H1 (cell line): ENCODE measurements at regions not wholly inside any gene's neighbourhood (a gene's known extent, or its start where the extent isn't known, plus 50 kb on each side); places are given as distances from the start of the nearest gene placed in this dataset.

Experiments used
- TF ChIP-seq, protein P1 (sequence below): fragments of 300-600 bp; sonication (generic); IDR thresholded peaks from 2 replicates; pipeline ENCODE4 v1.7.1; 2012; ENCODE audit warnings: low read length, moderate library complexity, mild to moderate bottlenecking, inconsistent platforms; ENCODE audit not compliant: insufficient replicate concordance

DNA sequence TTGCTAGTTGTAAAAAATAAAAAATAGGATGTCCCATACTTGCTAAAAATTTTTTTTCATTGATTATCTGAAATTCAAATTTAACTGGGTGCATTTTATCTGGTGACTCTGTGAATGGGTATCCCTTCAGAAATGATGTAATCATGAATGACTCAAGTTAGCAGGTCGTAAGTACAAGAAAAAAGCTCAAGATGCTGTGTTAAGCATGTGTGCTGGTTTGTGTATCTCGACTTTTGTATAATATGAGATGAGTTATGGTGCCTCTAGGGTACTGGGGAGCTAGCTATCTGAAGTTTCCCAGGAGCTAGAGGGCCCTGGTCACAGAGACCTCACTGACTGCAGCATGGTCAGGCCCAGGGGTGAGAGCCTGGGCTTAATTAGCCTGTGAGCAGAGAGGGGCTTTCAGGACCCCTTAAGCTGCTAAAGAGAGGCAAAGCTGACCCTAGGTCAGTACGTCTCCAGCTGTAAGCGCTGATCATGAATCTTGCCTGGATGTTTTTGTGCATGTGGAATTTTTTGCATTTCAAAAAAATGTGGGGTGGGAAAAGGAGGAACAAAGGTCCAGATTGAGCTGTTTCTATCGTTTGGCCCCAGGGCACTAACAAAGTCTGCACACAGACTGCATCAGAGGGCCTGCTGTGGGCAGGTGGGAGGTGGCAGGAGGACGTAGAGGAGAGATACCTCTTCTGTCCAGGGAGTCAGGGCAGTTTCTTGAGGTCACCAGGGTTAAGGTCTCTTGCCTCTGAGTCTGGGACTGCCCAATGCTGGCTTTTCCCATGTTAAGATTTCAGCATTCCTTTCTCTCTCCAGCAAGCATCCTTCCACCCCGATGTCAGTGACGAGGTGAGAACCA is 233.2 kb upstream of the TPM1 start (continued):
- TF ChIP-seq, protein P1, sequence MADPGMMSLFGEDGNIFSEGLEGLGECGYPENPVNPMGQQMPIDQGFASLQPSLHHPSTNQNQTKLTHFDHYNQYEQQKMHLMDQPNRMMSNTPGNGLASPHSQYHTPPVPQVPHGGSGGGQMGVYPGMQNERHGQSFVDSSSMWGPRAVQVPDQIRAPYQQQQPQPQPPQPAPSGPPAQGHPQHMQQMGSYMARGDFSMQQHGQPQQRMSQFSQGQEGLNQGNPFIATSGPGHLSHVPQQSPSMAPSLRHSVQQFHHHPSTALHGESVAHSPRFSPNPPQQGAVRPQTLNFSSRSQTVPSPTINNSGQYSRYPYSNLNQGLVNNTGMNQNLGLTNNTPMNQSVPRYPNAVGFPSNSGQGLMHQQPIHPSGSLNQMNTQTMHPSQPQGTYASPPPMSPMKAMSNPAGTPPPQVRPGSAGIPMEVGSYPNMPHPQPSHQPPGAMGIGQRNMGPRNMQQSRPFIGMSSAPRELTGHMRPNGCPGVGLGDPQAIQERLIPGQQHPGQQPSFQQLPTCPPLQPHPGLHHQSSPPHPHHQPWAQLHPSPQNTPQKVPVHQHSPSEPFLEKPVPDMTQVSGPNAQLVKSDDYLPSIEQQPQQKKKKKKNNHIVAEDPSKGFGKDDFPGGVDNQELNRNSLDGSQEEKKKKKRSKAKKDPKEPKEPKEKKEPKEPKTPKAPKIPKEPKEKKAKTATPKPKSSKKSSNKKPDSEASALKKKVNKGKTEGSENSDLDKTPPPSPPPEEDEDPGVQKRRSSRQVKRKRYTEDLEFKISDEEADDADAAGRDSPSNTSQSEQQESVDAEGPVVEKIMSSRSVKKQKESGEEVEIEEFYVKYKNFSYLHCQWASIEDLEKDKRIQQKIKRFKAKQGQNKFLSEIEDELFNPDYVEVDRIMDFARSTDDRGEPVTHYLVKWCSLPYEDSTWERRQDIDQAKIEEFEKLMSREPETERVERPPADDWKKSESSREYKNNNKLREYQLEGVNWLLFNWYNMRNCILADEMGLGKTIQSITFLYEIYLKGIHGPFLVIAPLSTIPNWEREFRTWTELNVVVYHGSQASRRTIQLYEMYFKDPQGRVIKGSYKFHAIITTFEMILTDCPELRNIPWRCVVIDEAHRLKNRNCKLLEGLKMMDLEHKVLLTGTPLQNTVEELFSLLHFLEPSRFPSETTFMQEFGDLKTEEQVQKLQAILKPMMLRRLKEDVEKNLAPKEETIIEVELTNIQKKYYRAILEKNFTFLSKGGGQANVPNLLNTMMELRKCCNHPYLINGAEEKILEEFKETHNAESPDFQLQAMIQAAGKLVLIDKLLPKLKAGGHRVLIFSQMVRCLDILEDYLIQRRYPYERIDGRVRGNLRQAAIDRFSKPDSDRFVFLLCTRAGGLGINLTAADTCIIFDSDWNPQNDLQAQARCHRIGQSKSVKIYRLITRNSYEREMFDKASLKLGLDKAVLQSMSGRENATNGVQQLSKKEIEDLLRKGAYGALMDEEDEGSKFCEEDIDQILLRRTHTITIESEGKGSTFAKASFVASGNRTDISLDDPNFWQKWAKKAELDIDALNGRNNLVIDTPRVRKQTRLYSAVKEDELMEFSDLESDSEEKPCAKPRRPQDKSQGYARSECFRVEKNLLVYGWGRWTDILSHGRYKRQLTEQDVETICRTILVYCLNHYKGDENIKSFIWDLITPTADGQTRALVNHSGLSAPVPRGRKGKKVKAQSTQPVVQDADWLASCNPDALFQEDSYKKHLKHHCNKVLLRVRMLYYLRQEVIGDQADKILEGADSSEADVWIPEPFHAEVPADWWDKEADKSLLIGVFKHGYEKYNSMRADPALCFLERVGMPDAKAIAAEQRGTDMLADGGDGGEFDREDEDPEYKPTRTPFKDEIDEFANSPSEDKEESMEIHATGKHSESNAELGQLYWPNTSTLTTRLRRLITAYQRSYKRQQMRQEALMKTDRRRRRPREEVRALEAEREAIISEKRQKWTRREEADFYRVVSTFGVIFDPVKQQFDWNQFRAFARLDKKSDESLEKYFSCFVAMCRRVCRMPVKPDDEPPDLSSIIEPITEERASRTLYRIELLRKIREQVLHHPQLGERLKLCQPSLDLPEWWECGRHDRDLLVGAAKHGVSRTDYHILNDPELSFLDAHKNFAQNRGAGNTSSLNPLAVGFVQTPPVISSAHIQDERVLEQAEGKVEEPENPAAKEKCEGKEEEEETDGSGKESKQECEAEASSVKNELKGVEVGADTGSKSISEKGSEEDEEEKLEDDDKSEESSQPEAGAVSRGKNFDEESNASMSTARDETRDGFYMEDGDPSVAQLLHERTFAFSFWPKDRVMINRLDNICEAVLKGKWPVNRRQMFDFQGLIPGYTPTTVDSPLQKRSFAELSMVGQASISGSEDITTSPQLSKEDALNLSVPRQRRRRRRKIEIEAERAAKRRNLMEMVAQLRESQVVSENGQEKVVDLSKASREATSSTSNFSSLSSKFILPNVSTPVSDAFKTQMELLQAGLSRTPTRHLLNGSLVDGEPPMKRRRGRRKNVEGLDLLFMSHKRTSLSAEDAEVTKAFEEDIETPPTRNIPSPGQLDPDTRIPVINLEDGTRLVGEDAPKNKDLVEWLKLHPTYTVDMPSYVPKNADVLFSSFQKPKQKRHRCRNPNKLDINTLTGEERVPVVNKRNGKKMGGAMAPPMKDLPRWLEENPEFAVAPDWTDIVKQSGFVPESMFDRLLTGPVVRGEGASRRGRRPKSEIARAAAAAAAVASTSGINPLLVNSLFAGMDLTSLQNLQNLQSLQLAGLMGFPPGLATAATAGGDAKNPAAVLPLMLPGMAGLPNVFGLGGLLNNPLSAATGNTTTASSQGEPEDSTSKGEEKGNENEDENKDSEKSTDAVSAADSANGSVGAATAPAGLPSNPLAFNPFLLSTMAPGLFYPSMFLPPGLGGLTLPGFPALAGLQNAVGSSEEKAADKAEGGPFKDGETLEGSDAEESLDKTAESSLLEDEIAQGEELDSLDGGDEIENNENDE = no peak
